GM21576 (cell line): ENCODE measurements at regions not wholly inside any gene's neighbourhood (a gene's known extent, or its start where the extent isn't known, plus 50 kb on each side); places are given as distances from the start of the nearest gene placed in this dataset.
"Not testable (repeated sequence)": the region's sequence is repeated elsewhere in the genome, so short reads cannot be mapped to it uniquely, and the experiment has no call there.

Source experiments
- ATAC-seq: cut with Tn5 transposase; IDR thresholded peaks from one replicate; pipeline ENCODE4 v1.9.1; 2021; ENCODE audit warnings: mild to moderate bottlenecking, moderate library complexity; ENCODE audit not compliant: unreplicated experiment

- no peak for ATAC-seq
Measured at GRCh38 chr1:241447031-241447644, 72.4 kb downstream of the FH start.

DNA sequence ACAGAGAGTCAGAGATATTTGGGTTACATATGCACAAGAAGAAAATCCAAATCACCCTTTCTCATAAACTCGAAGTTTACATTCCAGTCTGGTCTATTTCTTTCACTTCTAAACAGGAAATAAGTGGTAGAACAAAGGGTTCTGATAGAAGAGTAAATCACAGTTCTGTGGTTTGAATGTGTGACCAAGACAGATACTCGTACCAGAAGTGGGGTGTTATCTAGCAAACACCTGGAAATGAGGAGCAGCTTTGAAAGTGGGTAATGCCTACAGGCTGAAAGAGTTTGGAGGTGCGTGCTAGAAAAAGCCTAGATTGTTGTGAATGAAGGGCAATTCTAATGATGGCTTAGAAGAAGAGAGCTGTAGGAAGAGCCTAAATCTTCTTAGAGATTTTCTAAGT lies 74.7 kb downstream of the FH start:
- ATAC-seq = no peak

DNA sequence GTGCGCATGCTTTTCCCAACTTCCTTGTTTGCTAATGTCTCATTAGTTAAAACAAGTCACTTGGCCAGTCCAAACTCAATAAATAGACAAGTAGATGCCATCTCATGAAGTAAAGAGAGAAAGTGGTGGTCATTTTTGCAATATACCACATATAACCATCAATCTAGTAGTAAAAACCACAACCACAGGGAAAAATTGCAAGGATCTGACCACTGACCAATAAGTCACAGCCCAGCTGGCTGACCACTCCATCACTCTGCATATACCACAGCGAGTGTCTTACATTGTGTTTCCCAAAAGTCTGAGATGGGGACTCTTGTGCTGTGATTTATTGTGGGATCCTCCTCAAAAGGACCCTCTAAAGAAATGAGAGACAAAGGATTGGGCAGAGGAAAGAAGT lies 76.0 kb downstream of the FH start:
- ATAC-seq = no peak

GRCh38 chr1:241442686-241443085 lies 76.9 kb downstream of the FH start:
- ATAC-seq = no peak

DNA sequence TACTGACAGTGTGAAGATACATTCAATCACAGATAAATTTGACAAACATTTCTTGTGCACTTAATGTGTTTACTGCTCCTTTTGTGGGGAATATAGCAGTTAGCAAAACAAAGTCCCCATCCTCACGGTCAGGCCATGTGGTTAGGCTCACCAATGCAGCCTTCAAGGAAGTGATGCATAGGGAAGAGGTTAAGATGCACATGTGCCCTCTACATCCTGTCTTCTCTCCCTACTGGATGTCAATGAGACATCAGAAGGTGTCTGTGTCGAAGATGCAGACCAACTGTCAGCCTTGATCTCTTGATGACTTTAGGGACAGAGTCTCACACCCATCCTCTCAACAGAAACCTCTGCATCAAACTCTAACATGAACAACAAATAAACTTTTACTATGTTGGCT lies 78.7 kb downstream of the FH start:
- no peak for ATAC-seq

DNA sequence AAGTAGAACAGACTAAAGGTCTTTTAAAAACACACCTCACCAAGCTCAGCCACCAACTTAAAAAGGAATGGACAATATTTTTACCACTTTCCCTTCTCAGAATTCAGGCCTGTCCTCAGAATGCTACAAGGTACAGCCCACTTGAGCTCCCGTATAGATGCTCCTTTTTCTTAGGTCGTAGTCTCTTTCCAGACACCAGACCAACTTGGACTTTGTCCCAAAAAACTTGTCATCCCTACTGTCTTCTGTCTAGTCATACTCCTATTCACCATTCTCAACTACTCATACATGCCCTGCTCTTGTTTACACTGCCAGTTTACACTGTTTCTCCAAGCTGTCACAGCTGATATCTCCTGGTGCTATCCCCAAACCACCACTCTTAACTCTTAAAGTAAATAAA lies 80.9 kb downstream of the FH start:
- not testable (repeated sequence) for ATAC-seq

DNA sequence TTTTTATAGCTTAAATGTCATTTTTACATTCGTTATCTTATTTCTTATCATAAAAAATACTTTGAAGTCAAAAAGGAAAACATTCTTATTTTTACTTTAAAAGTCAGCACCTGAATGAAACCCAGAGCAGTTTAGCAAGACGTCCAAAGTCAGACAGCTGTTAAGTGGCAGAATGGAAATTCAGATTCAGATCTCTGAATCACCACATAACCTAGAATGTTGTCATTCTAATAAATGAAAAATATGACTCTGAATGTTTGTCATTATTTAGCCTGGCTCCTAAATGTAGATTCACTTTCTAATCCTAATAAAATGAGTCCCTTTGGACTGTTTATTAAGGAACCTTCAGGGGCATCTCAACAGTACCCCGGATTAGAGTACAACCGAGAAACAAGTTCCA lies 75.2 kb upstream of the RGS7 start:
- no peak for ATAC-seq

GRCh38 chr1:241425091-241425490 lies 68.1 kb upstream of the RGS7 start:
- not testable (repeated sequence) for ATAC-seq

DNA sequence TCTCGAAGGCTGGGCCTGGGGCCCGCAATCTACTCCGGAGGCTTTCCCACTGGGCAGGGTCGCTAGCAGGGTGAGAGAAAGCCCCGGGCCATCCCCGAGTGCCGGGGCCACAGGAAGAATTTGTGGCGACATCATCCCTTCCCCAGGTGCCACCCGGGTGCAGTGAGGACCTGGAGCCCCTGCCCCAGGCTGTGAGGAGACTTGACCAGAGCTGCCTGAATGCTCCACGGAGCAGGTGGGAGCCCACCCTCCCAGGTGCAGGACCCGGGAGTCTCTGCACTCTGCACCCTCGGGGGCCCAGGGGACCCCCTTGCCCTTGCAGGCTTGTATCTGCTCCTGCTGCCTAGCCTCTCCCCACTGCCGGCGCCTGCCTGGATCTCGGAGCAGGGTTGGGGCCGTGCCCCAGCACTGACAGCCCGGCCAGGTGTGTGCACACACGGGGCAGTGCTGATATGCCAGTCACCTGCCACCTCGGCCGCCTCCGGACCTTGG lies 67.5 kb upstream of the RGS7 start:
- no peak for ATAC-seq

DNA sequence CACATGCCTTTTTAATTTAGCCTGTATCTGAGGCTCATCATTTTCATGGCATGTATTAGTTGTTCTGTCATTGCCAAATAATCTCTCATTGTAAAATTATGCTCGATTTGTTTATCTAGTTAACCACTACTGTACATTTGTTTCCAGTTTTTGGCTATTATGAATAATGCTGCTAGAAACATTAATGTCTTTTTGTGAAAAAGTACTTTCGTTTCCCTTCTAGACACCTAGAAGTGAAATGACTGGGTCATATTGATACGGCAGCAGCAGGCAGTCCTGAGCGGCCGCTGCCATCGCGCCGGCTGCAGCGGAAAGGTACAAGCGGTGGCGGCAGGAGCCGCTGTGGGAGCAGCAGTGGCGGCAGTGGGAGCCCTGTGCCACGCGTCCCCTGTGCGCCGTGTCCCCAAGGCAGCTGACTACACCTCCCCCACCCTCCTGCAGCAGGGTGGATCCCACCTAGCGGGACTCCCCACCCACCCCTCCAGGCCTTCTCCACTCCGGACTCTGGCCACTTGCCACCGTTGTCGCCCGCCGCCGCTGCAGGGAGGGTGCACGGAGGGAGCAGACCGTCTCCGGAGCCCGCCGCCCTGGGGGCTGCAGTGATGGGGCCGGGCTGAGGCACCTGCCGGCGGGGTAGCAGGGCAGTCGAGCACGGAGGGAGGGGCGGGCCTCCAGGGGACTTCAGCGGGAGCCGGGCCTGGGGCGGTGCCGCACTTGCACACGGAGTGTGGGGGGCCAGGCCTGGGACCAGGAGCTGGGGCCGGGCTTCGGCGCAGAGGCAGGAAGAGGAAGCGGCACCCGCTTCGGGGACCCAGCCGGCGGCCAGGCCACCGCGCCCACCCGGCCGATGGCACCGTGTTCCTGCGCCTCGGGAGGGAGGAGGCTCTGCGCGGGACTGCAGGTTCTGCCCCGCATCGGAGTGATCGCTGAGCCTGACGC lies 66.8 kb upstream of the RGS7 start:
- ATAC-seq = peak; percentile 95

- ATAC-seq = no peak
Measured at GRCh38 chr1:241422470-241422869, 65.5 kb upstream of the RGS7 start.

DNA sequence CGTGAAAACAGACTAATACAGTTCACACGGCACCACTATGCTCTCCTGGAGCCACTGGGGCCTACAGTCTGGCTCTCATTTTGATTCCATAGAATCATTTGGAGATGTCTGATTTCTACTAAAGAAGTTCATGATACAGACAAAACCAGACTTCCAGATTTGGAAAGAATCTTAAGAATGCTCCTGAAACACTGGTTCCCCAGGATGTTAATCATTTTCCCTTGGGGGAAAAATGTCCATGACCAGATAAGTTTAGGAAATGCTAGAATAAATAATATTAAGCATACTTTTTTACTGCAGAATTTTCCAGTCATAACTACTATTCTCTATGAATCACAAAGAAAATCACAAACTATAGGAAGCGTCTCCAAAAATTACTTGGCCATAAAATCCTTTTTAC lies 63.0 kb upstream of the RGS7 start:
- ATAC-seq = no peak

DNA sequence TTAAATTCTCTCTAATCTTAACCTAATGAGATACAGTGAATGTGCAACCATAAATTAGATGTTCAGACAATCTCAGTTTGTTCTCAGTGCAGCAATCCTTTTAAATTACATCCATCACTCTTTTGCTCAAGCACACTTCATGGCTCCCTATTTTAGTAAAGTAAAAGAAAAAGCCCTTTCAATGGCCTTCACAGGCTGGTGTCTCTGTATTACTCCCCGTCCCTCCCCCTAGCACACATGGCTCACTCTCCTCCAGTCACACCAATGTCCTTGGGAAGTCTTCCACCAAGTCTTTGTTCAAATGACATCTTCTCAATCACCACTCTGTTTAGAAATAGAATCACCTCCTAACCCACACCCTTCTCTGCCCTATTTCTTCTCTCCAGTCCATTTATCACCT lies 60.3 kb upstream of the RGS7 start:
- ATAC-seq = no peak

DNA sequence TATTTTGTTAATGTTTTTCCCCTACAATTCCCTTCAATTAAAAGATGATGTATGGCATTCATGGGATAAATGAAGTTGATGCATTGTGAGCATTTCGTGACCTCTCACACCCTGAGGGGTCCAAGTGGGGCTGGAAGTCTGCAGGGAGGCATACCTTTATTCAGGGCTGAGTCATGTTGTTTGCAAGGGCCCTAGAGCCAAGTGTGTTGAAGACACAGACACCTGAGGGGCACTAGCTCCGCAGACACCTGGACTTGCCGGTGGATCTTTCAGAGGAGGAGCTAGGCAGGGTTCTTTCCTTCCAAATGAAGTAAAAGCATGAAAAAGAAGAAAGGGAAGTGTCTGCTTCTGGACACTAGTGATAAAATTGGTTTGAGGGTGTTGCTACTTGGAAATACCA lies 57.0 kb upstream of the RGS7 start:
- no peak for ATAC-seq

- ATAC-seq = no peak
Measured at GRCh38 chr1:241413386-241413785, 56.4 kb upstream of the RGS7 start.

GRCh38 chr1:241412646-241413045 lies 55.6 kb upstream of the RGS7 start:
- ATAC-seq = no peak

GRCh38 chr1:241411776-241412338 lies 54.9 kb upstream of the RGS7 start:
- no peak for ATAC-seq

DNA sequence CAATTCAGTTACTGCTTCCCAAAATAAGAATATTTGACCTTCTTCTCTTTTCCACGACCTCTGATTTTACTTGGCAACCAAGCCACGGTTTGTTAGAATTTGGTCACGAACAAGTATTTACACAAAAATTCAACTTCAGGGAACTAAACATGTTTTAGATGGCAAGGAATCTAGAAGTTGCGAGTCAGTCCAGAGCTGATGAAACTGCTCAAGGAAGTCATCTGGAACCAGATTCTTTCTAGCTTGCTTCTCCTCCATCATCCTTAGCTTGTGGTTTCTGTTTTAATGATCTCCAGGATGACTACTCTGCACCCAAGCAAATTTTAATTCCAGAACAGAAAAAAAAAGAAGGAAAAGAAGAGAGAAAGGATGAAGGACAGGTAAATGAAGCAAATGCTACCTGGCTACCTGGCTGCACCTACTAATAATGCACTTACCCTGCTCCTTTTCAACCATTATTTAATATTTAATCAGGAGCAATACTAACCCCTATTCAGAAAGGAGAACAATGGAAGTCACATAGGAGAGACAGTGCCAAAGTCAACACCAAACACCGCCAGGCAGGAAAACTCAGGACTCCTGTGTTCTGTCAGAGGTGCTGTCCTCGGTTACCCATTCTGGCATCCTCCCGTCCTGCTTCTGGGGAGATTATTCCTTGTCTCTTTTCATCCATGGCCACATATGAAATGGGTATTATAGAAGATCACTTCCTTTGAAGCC lies 54.2 kb upstream of the RGS7 start:
- no peak for ATAC-seq

DNA sequence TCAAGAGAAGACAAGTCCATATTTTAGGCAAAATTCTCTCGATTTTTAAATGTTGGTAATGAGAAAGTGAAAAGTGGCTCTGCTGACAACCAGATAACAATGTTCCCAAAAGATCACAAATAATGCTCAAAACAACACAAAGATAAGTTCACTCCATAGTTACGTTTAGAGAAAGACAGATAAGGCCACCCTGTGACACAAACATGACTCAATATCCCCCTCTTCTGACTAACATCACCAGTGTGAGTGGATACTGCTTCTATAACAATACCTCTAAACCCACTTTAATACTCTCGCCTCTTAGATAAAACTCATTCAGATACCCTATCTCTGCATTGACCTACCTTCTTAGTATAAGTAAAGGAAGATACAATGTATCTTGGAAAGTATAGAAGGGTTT lies 51.2 kb upstream of the RGS7 start:
- ATAC-seq = no peak
